ENCODE measurements at regions not wholly inside any gene's neighbourhood (a gene's known extent, or its start where the extent isn't known, plus 50 kb on each side); places are given as distances from the start of the nearest gene placed in this dataset.

- TF ChIP-seq POLR2AphosphoS5 (IDR thresholded peaks at IDR 0.05) = no peak
- no peak for TF ChIP-seq POLR2A (IDR thresholded peaks at IDR 0.05)
- TF ChIP-seq CTCF (IDR thresholded peaks at IDR 0.05) = no peak
These were observed 121.2 kb upstream of the LNX1 start for GRCh38 chr4:53712408-53713020.
